GM21526 (cell line): ENCODE measurements at regions not wholly inside any gene's neighbourhood (a gene's known extent, or its start where the extent isn't known, plus 50 kb on each side); places are given as distances from the start of the nearest gene placed in this dataset.

Experiments
- ATAC-seq: cut with Tn5 transposase; IDR thresholded peaks from one replicate; pipeline ENCODE4 v1.9.1; 2021; ENCODE audit warnings: moderate library complexity; ENCODE audit not compliant: unreplicated experiment, low FRiP score

DNA sequence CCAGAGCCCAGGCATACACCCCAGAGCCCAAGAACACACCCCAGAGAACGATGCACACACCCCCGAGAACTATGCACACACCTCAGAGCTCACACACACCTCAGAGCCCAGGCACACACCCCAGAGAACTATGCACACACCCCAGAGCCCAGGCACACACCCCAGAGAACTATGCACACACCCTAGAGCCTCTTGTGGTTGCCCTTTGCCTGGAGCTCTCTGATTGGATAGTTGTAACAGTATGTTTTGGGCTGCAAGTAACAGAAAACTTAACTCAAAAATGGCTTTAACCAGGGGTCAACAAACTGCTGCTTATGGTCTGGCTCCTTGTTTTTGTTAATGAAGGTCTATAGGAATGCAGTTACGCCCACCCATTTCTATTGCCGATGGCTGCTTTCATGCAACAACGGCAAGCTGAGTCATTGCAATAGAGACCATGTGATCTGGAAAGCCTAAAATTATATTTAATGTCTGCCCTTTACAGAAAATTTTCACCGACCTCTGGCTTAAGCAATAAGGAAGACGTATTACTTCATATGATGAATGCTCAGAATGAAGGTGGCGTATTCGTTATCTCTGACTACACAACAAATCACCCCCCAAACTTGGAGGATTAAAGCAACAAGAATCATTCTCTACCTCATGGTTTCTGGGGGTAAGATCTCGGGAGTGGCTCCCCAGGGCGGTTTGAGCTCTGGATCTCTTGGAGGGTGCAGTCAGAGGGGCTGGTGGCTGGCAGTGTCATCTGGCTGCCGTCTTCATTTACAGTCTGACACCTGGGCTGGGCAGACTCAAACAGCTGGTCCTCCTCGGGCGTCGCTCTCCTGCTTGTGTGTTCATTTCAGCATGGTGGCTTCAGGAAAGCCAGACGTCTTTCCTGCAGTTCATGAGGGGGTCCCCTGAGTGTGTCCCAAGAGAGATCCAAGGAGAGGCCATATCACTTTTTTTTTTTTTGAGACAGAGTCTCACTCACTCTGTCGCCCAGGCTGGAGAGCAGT is 66.3 kb upstream of the NCOR2 start:
- ATAC-seq: no peak

DNA sequence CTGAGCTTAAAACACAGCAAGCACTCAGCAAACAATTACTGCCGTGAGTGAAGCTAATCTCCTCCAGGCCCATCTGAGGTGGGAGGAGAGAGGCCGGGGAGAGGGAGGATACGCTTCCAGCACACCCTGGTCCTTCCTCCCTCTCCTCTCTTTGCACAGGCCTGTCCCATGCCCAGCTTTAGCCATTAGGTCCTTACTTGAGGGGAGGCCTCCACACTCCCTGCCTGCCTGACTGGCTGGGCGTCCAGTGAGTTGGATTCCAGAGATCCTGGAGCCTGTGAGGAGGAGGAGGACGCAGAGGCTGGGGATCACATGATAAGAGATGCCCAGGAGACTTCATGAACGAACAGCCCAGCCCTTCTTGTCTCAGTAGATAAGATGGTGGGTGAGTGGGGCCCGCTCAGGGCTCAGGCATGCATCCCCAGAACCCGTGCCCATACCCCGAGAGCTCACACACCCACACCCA is 65.1 kb upstream of the NCOR2 start:
- no peak for ATAC-seq

DNA sequence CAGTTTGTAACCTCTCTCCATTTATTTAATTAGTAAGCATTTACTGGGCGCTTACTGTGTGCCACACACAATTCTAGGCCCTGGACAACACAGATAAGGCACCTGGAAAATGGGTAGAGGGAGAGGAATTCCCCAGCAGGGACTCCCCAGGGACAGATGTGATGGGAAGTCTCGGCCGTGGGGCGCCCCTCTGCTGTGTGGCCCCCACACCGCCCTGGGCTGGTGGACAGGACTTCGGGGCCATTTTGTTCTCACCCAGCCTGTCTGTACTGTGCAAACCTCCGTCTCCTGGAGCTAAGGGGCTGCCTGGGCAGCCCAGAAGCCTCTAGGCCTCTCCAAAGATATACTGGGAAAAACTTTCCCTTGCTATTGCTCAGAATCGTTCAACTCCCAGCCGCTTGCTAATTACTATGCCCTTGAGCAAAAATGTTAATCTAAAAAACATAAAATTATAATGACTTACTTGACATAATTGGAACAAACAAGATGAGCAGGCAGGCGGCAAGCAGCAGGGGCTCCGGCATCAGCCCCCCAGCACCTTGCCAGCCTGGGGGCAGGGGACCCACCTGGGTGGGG is 64.4 kb upstream of the NCOR2 start:
- no peak for ATAC-seq

DNA sequence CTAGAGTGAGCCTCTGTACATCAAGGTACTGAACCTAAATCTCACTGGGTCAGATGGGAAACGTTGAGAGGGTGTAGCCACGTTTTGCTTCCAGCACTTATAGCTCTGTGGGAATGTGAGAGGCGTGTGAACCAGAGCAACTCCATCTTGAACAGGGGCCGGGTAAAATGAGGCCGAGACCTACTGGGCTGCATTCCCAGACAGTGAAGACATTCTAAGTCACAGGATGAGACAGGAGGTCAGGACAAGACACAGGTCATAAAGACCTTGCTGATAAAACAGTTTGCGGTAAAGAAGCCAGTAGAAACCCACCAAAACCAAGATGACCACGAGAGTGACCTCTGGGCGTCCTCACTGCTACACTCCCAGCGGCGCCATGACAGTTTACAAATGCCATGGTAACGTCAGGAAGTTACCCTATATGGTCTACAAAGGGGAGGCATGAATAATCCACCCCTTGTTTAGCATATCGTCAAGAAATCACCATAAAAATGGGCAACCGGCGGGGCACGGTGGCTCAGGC is 63.4 kb upstream of the NCOR2 start:
- no peak for ATAC-seq

GRCh38 chr12:124629789-124630480 is 62.5 kb upstream of the NCOR2 start:
- ATAC-seq: no peak

- ATAC-seq: no peak
Observed at GRCh38 chr12:124629117-124629516, 61.7 kb upstream of the NCOR2 start.

DNA sequence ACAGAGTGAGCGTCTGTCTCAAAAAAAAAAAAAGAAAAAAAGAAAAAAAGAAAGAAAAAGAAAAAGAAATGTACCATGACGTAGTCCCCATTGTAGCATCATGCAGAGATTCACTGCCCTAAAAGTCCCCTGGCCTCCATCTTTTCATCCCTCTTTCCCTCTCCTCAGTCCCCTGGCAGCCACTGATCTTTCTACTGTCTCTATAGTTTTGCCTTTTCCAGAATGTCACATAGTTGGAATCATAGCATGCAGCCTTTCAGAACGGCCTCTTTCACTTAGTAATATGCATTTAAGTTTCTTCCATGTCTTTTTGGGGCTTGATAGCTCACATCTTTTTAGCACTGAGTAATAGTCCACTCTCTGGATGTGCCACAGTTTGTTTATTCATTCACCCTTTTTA is 60.5 kb upstream of the NCOR2 start:
- no peak for ATAC-seq

DNA sequence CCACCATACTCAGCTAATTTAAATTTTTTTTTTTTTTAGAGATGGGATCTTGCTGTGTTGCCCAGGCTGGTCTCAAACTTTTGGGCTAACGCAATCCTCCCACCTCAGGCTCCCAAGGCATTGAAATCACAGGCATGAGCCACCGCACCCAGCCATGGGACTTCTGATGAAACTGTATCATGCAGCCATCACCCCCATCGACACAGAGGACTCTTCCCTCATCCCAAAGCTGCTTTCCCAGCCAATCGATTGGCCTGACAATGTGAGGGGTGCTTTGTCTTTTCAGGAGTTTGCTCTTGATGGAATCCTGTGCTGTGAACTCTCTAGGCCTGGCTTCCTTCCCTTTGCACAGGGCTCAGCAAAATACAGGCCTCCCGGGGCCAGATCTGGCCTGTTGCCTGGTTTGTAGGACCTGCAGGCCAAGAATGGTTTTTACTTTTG is 59.6 kb upstream of the NCOR2 start:
- ATAC-seq: no peak

GRCh38 chr12:124625867-124626675 is 58.7 kb upstream of the NCOR2 start:
- no peak for ATAC-seq

DNA sequence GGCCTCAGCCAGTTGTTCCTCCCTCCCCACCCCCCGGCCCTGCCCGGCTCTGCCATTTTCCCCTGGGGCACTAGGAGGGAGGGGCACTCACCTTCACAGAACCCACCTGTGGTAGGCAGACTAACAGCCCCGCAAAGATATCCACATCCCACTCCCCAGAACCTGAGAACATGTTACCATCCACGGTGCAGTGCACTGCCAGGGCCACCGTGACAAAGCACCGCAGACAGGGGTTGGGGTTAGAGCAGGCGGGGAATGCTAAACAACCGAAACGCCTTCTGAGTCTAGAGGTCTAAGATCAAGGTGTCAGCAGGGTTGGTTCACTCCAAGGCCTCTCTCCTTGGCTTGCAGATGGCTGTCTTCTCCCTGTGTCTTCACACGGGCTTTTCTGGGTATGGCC is 57.4 kb upstream of the NCOR2 start:
- no peak for ATAC-seq

GRCh38 chr12:124623344-124624035 is 56.1 kb upstream of the NCOR2 start:
- no peak for ATAC-seq

- ATAC-seq: no peak
Observed at GRCh38 chr12:124622764-124623163, 55.4 kb upstream of the NCOR2 start.

GRCh38 chr12:124622331-124622730 is 54.9 kb upstream of the NCOR2 start:
- no peak for ATAC-seq

DNA sequence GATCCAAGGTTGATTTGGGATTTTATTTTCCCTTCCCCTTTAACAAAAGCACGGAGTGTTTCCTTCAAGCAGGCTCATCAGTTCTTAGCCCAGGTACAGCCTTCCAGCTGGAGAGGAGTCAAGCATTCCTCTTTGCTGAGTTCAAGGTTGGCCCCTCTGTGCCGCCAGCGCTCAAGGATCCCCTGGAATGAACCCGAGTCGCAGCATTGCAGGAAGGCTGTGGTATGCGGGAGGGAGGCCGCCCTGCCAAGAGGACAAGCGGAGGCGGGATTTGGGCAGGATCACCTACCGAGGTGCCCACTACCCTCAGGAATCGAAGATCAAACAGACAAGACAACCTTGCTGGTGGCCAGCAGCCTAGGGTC is 53.9 kb upstream of the NCOR2 start:
- no peak for ATAC-seq

- ATAC-seq: no peak
Observed at GRCh38 chr12:124620606-124621295, 53.3 kb upstream of the NCOR2 start.

- no peak for ATAC-seq
Observed at GRCh38 chr12:124618291-124618902, 51.0 kb upstream of the NCOR2 start.

- ATAC-seq: no peak
Observed at GRCh38 chr12:124617615-124618014, 50.2 kb upstream of the NCOR2 start.
